ENCODE measurements at regions not wholly inside any gene's neighbourhood (a gene's known extent, or its start where the extent isn't known, plus 50 kb on each side); places are given as distances from the start of the nearest gene placed in this dataset.

GRCh38 chr5:135251093-135251492, 147.9 kb downstream of the MACROH2A1 start:
- 36 to 77% (median 38%) methylated on average over 8 of the region's 8 CpGs for WGBS, 3 donors
- intact Hi-C loops (cut with DNase I) = loop anchor here in 1 of 2 donors (5.0 kb wide), 1 partner anchor 81 kb away; no protein-coding TSS in a partner anchor
- TF ChIP-seq, protein P1, sequence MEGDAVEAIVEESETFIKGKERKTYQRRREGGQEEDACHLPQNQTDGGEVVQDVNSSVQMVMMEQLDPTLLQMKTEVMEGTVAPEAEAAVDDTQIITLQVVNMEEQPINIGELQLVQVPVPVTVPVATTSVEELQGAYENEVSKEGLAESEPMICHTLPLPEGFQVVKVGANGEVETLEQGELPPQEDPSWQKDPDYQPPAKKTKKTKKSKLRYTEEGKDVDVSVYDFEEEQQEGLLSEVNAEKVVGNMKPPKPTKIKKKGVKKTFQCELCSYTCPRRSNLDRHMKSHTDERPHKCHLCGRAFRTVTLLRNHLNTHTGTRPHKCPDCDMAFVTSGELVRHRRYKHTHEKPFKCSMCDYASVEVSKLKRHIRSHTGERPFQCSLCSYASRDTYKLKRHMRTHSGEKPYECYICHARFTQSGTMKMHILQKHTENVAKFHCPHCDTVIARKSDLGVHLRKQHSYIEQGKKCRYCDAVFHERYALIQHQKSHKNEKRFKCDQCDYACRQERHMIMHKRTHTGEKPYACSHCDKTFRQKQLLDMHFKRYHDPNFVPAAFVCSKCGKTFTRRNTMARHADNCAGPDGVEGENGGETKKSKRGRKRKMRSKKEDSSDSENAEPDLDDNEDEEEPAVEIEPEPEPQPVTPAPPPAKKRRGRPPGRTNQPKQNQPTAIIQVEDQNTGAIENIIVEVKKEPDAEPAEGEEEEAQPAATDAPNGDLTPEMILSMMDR (IDR thresholded peaks at IDR 0.05) = no peak
- ATAC-seq (peak; percentile 29 to 75 (median 50)), DNase-seq (no peak)
- H3K36me3 ChIP-seq (ENCODE audit: insufficient read depth in 1 of 2, low read depth in 1 of 2) = no peaks in the 10 kb centered on the region
- H3K27ac ChIP-seq = peak overlapping the region; percentile 1
- no peaks in the 10 kb centered on the region for H3K9me3 ChIP-seq
- H3K27me3 ChIP-seq (ENCODE audit: insufficient read depth in 3 of 3, low read length in 2 of 3) = peaks cover 0 to 3% (median 0%) of the 10 kb centered on the region in 3 donors
- H3K4me1 ChIP-seq = peaks cover 31% of the 10 kb centered on the region
- no peak overlapping the region for H3K4me3 ChIP-seq

DNA sequence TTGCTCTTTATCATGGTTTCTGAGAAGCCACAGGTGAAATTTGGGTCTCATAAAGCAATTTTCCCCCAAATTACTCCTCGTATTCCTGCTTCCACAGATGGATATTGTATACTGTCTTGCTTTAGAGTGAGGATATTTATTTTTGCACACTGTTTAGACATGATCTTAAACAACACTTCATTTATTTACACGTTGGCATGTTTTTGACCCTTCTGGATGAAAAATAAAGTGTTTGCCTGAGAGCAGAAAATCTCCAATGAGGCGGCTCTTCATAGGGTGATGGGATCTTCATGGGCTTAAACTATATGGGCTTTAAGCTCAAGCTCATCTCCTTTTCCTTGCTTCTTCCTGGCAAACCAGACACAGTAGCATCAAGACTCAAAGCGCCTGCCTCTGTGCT, 148.4 kb downstream of the MACROH2A1 start:
- ATAC-seq (no peak), DNase-seq (no peak)
- Histone ChIP-seq H3K36me3 (ENCODE audit: insufficient read depth in 1 of 2, low read depth in 1 of 2) (no peaks in the 10 kb centered on the region), H3K9me3 (no peaks in the 10 kb centered on the region), H3K27me3 (ENCODE audit: insufficient read depth in 3 of 3, low read length in 2 of 3) (peaks cover 0 to 3% (median 0%) of the 10 kb centered on the region in 3 donors), H3K4me3 (no peak overlapping the region), H3K4me1 (peaks cover 35% of the 10 kb centered on the region), H3K27ac (no peak overlapping the region)
- WGBS, 3 donors = 92 to 93% (median 93%) methylated on average over 4 of the region's 4 CpGs
- TF ChIP-seq, protein P1 (IDR thresholded peaks at IDR 0.05) = no peak
- intact Hi-C loops (cut with DNase I) = loop anchor here in 1 of 2 donors (5.0 kb wide), 1 partner anchor 82 kb away; no protein-coding TSS in a partner anchor

DNA sequence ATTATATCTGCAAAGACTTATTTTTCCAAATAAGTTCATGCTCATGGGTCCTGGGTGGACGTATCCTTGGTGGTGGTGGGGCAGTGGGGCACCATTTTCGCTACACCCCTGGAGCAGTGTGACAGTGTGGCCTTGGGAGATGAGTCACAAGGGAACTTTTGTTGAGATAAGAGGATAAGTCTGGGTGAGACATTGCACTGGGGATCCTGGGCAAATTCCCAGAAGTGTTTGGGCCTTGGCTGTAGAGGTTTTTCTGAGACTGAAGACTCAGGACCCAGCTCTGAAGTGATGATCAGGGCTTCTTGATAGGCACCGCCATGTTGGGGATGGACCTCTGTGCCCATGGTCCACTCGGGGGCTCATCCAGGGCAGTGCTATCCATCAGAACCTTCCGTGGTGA, 149.4 kb downstream of the MACROH2A1 start:
- no peaks in the 10 kb centered on the region for H3K9me3 ChIP-seq
- H3K36me3 ChIP-seq (ENCODE audit: insufficient read depth in 1 of 2, low read depth in 1 of 2) = no peaks in the 10 kb centered on the region
- 94 to 95% (median 95%) methylated on average over 5 of the region's 5 CpGs for WGBS, 3 donors
- TF ChIP-seq, protein P1 (IDR thresholded peaks at IDR 0.05) = no peak
- intact Hi-C loops (cut with DNase I) = loop anchor here in 1 of 2 donors (5.0 kb wide), 1 partner anchor 83 kb away; no protein-coding TSS in a partner anchor
- ATAC-seq = no peak
- H3K27me3 ChIP-seq (ENCODE audit: insufficient read depth in 3 of 3, low read length in 2 of 3) = peaks cover 0 to 3% (median 0%) of the 10 kb centered on the region in 3 donors
- H3K4me3 ChIP-seq = no peak overlapping the region
- no peak overlapping the region for H3K27ac ChIP-seq
- peaks cover 39% of the 10 kb centered on the region for H3K4me1 ChIP-seq
- DNase-seq = no peak

DNA sequence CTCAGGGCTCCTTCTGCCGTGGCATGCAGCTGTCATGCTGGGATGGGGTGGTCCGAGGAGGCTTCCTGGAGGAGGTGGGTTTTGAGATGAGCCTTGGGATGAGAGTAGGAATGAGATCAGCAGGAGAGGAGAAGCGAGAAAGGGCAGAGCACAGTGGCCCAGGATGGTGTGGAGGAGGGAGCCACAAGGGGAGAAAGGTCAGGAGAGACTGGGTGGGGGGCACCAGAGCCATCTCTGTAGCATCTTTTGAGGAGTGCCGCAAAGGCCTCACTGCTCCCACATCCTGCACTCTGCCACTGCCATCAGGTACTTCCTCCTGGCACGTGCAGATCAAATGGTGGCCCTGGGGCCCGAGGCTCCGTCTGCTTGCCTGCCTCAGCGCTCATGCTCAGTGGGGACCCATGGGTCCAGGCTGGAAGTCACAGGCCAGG, 150.2 kb downstream of the MACROH2A1 start:
- intact Hi-C loops (cut with DNase I) = no loop called here
- Histone ChIP-seq H3K9me3 (no peaks in the 10 kb centered on the region), H3K4me1 (peaks cover 43% of the 10 kb centered on the region), H3K27ac (no peak overlapping the region), H3K27me3 (ENCODE audit: insufficient read depth in 3 of 3, low read length in 2 of 3) (peaks cover 0 to 3% (median 0%) of the 10 kb centered on the region in 3 donors), H3K36me3 (ENCODE audit: insufficient read depth in 1 of 2, low read depth in 1 of 2) (no peaks in the 10 kb centered on the region), H3K4me3 (no peak overlapping the region)
- ATAC-seq = no peak
- TF ChIP-seq, protein P1 (IDR thresholded peaks at IDR 0.05) = no peak
- DNase-seq = no peak
- 91 to 93% (median 92%) methylated on average over 7 to 8 of the region's 8 CpGs for WGBS, 3 donors

Measured in psoas muscle (tissue), 7 donors.